HCT116 (cell line): ENCODE measurements at regions not wholly inside any gene's neighbourhood (a gene's known extent, or its start where the extent isn't known, plus 50 kb on each side); places are given as distances from the start of the nearest gene placed in this dataset.

Experiments used
- POLR2A ChIP-seq: IDR thresholded peaks from 2 replicates; pipeline ENCODE4 v1.7.0; 2011; ENCODE audit warnings: borderline replicate concordance; ENCODE audit not compliant: insufficient read depth, insufficient read length; ENCODE audit errors: extremely low read depth
- TF ChIP-seq, protein P1 (sequence below), 3 experiments: fragments of 200-600 bp in 1 of 3; sonication (generic) in 1 of 3; IDR thresholded peaks in 2 of 3; conservative IDR thresholded peaks in 1 of 3; 2 replicates each; pipeline ENCODE4 v1.5.1; 2012 to 2017; ENCODE audit warnings: low read depth in 2 of 3, low read length in 2 of 3, antibody characterized with exemption in 1 of 3, borderline replicate concordance in 1 of 3, control low read depth in 1 of 3, mild to moderate bottlenecking in 1 of 3, mixed read lengths in 1 of 3, mixed run types in 1 of 3, moderate library complexity in 1 of 3; ENCODE audit not compliant: insufficient read depth in 1 of 3
- TF ChIP-seq, protein P2 (sequence below): IDR thresholded peaks from 2 replicates; pipeline ENCODE4 v1.6.1; 2011; ENCODE audit warnings: mild to moderate bottlenecking, low read length, moderate library complexity; ENCODE audit not compliant: insufficient replicate concordance; ENCODE audit errors: extremely low read depth

DNA sequence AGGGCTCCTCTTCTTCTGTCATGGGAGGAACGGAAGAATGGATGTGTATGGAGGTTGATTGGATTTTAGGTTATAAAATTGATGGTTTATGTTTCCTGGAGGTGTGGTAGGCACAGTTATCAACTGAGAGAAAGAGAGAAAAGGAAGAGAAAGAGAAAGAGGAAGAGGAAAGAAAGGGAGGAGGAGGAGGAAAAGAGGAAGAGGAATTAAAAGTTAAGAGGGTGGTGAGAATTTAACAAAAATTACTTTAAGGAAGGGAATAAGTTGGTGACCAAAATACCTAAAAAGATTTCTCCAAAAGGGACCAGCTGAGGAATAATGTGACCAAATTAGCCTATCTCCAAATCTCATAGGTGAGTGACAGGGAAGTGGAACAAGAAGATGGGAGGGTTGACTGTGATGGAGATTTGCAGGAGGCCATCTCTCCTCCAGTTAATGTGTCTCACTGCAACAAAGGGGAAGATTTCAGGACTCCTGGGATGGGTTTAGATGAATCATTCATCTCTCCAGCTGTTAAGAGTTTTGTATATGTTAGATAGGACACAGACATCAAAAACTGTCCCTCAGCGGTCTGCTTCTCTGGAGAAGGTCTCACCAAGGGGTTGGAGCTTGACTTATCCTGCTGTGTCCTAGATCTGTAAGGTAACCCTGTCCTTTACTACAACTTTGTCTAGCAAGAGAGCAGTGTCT, 76.0 kb upstream of the TMC1 start:
- TF ChIP-seq, protein P1, sequence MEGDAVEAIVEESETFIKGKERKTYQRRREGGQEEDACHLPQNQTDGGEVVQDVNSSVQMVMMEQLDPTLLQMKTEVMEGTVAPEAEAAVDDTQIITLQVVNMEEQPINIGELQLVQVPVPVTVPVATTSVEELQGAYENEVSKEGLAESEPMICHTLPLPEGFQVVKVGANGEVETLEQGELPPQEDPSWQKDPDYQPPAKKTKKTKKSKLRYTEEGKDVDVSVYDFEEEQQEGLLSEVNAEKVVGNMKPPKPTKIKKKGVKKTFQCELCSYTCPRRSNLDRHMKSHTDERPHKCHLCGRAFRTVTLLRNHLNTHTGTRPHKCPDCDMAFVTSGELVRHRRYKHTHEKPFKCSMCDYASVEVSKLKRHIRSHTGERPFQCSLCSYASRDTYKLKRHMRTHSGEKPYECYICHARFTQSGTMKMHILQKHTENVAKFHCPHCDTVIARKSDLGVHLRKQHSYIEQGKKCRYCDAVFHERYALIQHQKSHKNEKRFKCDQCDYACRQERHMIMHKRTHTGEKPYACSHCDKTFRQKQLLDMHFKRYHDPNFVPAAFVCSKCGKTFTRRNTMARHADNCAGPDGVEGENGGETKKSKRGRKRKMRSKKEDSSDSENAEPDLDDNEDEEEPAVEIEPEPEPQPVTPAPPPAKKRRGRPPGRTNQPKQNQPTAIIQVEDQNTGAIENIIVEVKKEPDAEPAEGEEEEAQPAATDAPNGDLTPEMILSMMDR (IDR thresholded peaks at IDR 0.05 in 2 of 3, conservative IDR thresholded peaks at IDR 0.05 in 1 of 3; ENCODE audit: borderline replicate concordance in 1 of 3, insufficient read depth in 1 of 3, low read depth in 2 of 3, low read length in 2 of 3), result no peak
- TF ChIP-seq POLR2A, result no peak
- TF ChIP-seq, protein P2, sequence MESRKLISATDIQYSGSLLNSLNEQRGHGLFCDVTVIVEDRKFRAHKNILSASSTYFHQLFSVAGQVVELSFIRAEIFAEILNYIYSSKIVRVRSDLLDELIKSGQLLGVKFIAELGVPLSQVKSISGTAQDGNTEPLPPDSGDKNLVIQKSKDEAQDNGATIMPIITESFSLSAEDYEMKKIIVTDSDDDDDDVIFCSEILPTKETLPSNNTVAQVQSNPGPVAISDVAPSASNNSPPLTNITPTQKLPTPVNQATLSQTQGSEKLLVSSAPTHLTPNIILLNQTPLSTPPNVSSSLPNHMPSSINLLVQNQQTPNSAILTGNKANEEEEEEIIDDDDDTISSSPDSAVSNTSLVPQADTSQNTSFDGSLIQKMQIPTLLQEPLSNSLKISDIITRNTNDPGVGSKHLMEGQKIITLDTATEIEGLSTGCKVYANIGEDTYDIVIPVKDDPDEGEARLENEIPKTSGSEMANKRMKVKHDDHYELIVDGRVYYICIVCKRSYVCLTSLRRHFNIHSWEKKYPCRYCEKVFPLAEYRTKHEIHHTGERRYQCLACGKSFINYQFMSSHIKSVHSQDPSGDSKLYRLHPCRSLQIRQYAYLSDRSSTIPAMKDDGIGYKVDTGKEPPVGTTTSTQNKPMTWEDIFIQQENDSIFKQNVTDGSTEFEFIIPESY, result no peak
